Astrocyte (in vitro differentiated cells and primary cell): ENCODE measurements at regions not wholly inside any gene's neighbourhood (a gene's known extent, or its start where the extent isn't known, plus 50 kb on each side); places are given as distances from the start of the nearest gene placed in this dataset.

Experiments
- CTCF ChIP-seq: IDR thresholded peaks from 2 replicates; pipeline ENCODE4 v1.5.1; 2011; ENCODE audit warnings: low read depth, mild to moderate bottlenecking, inconsistent platforms, low read length, moderate library complexity; ENCODE audit not compliant: insufficient read depth
- EZH2 ChIP-seq: IDR thresholded peaks from 2 replicates; pipeline ENCODE4 v1.6.1; 2012; ENCODE audit warnings: mild to moderate bottlenecking, low read length, inconsistent platforms; ENCODE audit not compliant: insufficient read depth

DNA sequence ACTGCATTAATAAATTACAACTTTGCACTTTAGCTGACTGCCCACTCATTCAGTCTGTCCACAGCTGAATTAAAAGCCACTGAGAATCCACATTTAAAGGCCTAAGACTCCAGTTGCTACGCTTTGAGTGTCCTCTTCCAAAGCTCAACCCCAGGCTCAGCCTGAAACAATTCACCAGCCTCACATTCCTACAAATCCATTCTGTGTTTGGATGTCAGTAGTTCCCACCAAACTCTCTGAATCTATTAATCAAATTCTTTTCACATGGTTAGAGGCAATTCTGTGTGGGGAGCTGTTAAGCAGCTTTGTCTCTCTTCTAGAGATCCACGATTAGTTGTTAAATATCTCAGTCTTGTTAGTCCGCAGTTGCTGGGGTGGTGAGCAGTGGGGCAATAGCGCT is 116.8 kb upstream of the UBE2E2 start:
- TF ChIP-seq CTCF, result no peak
- TF ChIP-seq EZH2, result no peak
